Activated CD4-positive, alpha-beta memory T cell treated with anti-CD3 and anti-CD28 coated beads for 36 hours (primary cell): ENCODE measurements at regions not wholly inside any gene's neighbourhood (a gene's known extent, or its start where the extent isn't known, plus 50 kb on each side); places are given as distances from the start of the nearest gene placed in this dataset.

Experiments
- CTCF ChIA-PET: fragments of 350-600 bp; sonication (Branson Sonifier 250); formaldehyde crosslinking; loops from one replicate; lab custom pipeline; 2021; ENCODE audit warnings: antibody characterized with exemption, inconsistent platforms; lab: Charles Lee
- POLR2A ChIA-PET: fragments of 350-600 bp; sonication (Branson Sonifier 250); formaldehyde crosslinking; loops from one replicate; lab custom pipeline; 2021; ENCODE audit warnings: antibody characterized with exemption; lab: Charles Lee
- DNase-seq: peaks from one replicate; pipeline ENCODE4 v3.0.0-alpha.2; 2020
- H3K27ac Mint-ChIP-seq: one replicate; pipeline ENCODE4 v1.8.0; 2021; ENCODE audit warnings: mixed read lengths
- H3K27me3 Mint-ChIP-seq: one replicate; pipeline ENCODE4 v1.8.0; 2021; ENCODE audit warnings: mixed read lengths
- H3K36me3 Mint-ChIP-seq: one replicate; pipeline ENCODE4 v1.8.0; 2021; ENCODE audit warnings: mixed read lengths
- H3K4me1 Mint-ChIP-seq: one replicate; pipeline ENCODE4 v1.8.0; 2021; ENCODE audit warnings: low read depth, mixed read lengths
- H3K4me3 Mint-ChIP-seq: one replicate; pipeline ENCODE4 v1.8.0; 2021; ENCODE audit warnings: mild to moderate bottlenecking, mixed read lengths
- H3K9me3 Mint-ChIP-seq: one replicate; pipeline ENCODE4 v1.8.0; 2021; ENCODE audit warnings: mixed read lengths
- intact Hi-C: fragments of 100-400 bp; cut with micrococcal nuclease; formaldehyde crosslinking; loops from one replicate; pipeline ENCODE4 v1.15.1; 2023

- no peak overlapping the region for H3K4me3 Mint-ChIP-seq
- no peaks in the 10 kb centered on the region for H3K27me3 Mint-ChIP-seq
- no peaks in the 10 kb centered on the region for H3K4me1 Mint-ChIP-seq
- DNase-seq = no peak
- H3K36me3 Mint-ChIP-seq = no peaks in the 10 kb centered on the region
- H3K9me3 Mint-ChIP-seq = no peaks in the 10 kb centered on the region
- H3K27ac Mint-ChIP-seq = no peak overlapping the region
- POLR2A ChIA-PET = no interaction called here
- CTCF ChIA-PET = no interaction called here
- intact Hi-C loops = no loop called here
Observed at GRCh38 chr10:8705415-8705814, 650.9 kb downstream of the GATA3 start.

DNA sequence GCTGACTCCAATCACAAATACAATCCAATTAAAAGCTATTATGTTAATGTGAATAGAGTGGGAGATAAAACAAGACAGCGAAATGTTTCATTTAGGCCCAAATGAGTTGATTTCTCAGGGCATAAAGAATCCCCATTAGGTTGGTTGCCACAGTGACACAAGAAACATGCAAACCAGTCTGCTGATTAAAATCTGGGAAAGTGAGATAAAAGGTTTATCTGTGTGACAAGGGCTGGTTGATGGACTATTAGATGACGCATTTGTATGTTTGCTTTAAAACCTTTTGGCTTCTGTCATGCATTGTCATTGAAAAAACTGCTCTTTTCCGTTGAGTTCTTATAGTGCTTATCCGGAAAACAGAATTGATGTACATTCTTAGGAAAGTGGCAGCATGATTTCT, 658.2 kb downstream of the GATA3 start:
- H3K36me3 Mint-ChIP-seq = no peaks in the 10 kb centered on the region
- no peak overlapping the region for H3K4me3 Mint-ChIP-seq
- H3K9me3 Mint-ChIP-seq = no peaks in the 10 kb centered on the region
- DNase-seq = no peak
- no peaks in the 10 kb centered on the region for H3K27me3 Mint-ChIP-seq
- no peaks in the 10 kb centered on the region for H3K4me1 Mint-ChIP-seq
- ChIA-PET POLR2A (no interaction called here), CTCF (no interaction called here)
- intact Hi-C loops = no loop called here
- H3K27ac Mint-ChIP-seq = no peak overlapping the region

DNA sequence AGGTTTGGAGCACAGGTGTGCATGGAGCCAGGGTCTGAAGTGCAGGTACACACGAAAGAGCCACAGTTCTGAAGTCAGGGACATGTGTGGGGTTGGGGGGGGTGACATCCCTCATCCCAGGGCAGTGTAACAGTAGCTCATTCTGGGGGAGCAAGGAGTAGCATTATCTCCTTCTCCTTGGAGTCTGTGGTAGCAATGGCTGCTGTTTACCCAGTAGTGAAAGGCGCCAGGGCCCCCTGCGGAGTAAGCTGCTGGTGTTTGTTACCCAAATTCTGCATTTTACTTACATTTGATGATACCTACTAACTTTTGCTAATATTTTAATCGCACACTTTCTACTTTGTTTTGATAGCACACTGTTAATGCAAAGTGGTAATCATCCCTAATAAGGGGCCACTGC, 665.5 kb downstream of the GATA3 start:
- Mint-ChIP-seq H3K4me3 (no peak overlapping the region), H3K36me3 (peaks cover 8% of the 10 kb centered on the region), H3K27me3 (peaks cover 3% of the 10 kb centered on the region), H3K9me3 (peaks cover 36% of the 10 kb centered on the region), H3K4me1 (no peaks in the 10 kb centered on the region), H3K27ac (no peak overlapping the region)
- intact Hi-C loops = no loop called here
- POLR2A ChIA-PET = no interaction called here
- CTCF ChIA-PET = interaction anchor here (1.3 kb wide), 1 partner anchor 13 kb away, joined by 3 read pairs; no protein-coding TSS in a partner anchor
- no peak for DNase-seq

- ChIA-PET POLR2A (no interaction called here), CTCF (interaction anchor here (0.6 kb wide), 1 partner anchor 383 kb away, joined by 3 read pairs; no protein-coding TSS in a partner anchor)
- H3K4me1 Mint-ChIP-seq = peaks cover 5% of the 10 kb centered on the region
- peaks cover 4% of the 10 kb centered on the region for H3K27me3 Mint-ChIP-seq
- H3K36me3 Mint-ChIP-seq = peaks cover 8% of the 10 kb centered on the region
- no peak overlapping the region for H3K27ac Mint-ChIP-seq
- intact Hi-C loops = no loop called here
- no peak overlapping the region for H3K4me3 Mint-ChIP-seq
- DNase-seq = no peak
- peaks cover 36% of the 10 kb centered on the region for H3K9me3 Mint-ChIP-seq
Observed at GRCh38 chr10:8721650-8722049, 667.2 kb downstream of the GATA3 start.

DNA sequence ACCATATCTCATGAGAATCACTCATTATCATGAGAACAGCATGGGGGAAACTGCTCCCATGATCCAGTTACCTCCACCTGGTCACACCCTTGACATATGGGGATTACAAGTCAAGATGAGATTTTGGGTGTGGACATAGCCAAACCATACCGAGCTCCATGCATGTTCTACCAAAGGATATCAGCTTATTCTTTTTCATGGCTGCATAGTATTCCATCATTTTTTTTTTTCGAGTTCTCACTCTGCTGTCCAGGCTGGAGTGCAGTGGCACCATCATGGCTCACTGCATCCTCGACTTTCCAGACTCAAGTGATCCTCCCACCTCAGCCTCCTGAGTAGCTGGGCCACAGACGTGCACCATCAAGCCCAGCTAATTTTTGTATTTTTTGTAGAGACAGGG, 668.3 kb downstream of the GATA3 start:
- Mint-ChIP-seq H3K27me3 (peaks cover 7% of the 10 kb centered on the region), H3K4me1 (peaks cover 5% of the 10 kb centered on the region), H3K36me3 (peaks cover 8% of the 10 kb centered on the region), H3K27ac (no peak overlapping the region), H3K4me3 (no peak overlapping the region), H3K9me3 (peaks cover 36% of the 10 kb centered on the region)
- intact Hi-C loops = no loop called here
- POLR2A ChIA-PET = interaction anchor here (0.6 kb wide), 1 partner anchor 670 kb away, joined by 4 read pairs; no protein-coding TSS in a partner anchor
- no peak for DNase-seq
- CTCF ChIA-PET = interaction anchor here (0.6 kb wide), 2 partner anchors 52 to 114 kb away, joined by 3 read pairs; no protein-coding TSS in a partner anchor

- peaks cover 10% of the 10 kb centered on the region for H3K27me3 Mint-ChIP-seq
- H3K27ac Mint-ChIP-seq = no peak overlapping the region
- intact Hi-C loops = no loop called here
- peaks cover 1% of the 10 kb centered on the region for H3K36me3 Mint-ChIP-seq
- ChIA-PET CTCF (no interaction called here), POLR2A (no interaction called here)
- peaks cover 15% of the 10 kb centered on the region for H3K9me3 Mint-ChIP-seq
- peaks cover 5% of the 10 kb centered on the region for H3K4me1 Mint-ChIP-seq
- no peak overlapping the region for H3K4me3 Mint-ChIP-seq
- no peak for DNase-seq
Observed at GRCh38 chr10:8725343-8725742, 670.9 kb downstream of the GATA3 start.

DNA sequence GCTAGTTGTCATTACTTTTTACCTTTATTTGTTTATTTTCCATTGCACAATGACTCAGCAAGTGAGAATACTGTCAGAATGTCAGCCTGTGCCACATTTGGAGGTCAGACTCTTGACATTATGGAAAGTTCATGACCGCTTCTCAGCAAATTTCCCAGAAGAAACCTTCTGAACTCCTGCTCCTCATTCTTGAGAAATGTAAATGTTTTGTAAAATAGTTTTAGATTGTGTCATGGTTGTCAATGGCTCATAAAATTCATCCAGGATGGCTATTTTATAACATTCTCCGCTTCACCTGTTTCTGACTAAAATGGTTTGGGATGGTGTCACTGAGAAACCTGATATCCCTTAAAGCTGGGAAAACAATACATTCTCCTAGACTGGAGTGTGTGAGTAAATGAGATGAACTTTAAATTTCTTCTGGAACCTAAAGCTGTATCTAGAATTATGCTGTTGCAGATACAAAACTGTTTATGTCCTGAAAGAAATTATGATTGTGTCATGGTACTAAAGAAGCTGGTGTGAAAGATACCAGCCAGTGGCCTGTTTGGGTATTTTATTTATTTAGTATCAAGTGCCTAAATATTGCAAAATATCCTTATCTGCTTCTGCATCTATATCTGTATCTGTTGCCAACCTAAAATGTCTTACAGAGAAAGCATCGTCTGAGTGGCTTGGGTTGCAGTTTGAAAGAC, 671.7 kb downstream of the GATA3 start:
- Mint-ChIP-seq H3K4me1 (peaks cover 5% of the 10 kb centered on the region), H3K36me3 (peaks cover 1% of the 10 kb centered on the region), H3K27ac (no peak overlapping the region), H3K27me3 (peaks cover 10% of the 10 kb centered on the region), H3K4me3 (no peak overlapping the region), H3K9me3 (peaks cover 15% of the 10 kb centered on the region)
- DNase-seq = no peak
- ChIA-PET CTCF (no interaction called here), POLR2A (no interaction called here)
- intact Hi-C loops = no loop called here

DNA sequence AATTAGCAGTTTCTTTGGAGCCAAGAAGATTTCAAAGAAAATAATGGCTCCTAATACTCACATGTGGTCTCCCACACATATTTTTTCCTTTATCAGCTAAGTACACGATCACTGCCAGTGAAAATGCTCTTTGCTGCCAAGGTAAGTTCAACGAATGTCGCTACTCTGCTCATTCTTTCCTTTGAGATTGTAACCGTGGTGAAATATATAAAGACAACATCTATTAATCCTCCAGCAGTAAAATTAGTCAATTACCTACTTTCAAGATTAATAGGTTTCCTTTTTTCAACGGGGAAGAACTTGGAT, 672.2 kb downstream of the GATA3 start:
- ChIA-PET CTCF (no interaction called here), POLR2A (no interaction called here)
- peaks cover 10% of the 10 kb centered on the region for H3K27me3 Mint-ChIP-seq
- peaks cover 15% of the 10 kb centered on the region for H3K9me3 Mint-ChIP-seq
- H3K36me3 Mint-ChIP-seq = peaks cover 1% of the 10 kb centered on the region
- intact Hi-C loops = no loop called here
- peaks cover 5% of the 10 kb centered on the region for H3K4me1 Mint-ChIP-seq
- H3K27ac Mint-ChIP-seq = no peak overlapping the region
- H3K4me3 Mint-ChIP-seq = no peak overlapping the region
- DNase-seq = no peak

DNA sequence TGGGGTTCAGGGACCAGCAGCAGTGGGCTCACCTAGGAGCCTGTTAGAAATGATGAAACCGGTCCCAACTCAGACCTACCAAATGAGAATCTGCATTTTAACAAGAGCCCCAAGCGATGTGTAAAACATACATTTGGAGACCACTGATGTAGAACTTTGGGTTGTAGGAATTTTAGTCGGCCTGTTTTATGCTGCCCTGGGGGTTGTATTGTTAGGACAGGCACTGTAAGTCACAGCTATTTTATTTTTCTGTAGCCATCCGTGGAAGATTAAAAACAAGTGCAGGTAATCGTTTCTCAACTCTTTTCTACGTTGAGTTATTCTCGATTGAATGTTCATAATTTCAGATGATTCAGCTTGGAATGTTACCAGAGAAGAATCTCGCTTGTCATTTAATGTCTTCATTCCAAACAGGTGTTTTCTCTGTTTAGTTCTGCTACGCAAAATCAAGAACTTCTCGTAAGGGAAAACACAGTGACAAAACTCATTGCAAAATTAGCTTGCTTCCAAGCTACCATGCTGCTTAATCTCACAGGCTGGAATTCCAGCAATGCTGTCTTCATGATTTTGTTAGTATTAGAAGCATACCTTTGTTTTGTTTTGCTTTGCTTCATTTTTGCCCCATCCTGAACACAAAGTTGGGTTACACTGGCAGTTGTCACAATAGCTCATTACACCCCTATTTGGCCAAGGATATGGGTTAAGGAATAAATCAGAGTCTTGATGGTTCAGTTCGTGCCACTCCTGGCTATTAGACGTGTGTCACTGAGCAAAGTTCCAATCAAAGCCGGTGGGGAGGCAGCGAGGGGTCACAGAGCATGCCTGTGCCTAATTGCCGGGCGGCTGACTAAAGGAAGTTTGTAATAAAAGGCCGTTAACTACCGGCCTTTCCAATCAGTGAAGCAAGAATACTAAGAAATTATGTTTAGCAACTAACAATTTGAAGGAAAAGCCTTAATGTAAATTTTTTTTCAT, 676.9 kb downstream of the GATA3 start:
- ChIA-PET CTCF (no interaction called here), POLR2A (no interaction called here)
- Mint-ChIP-seq H3K4me3 (no peak overlapping the region), H3K27me3 (peaks cover 9% of the 10 kb centered on the region), H3K27ac (no peak overlapping the region), H3K9me3 (no peaks in the 10 kb centered on the region), H3K4me1 (no peaks in the 10 kb centered on the region), H3K36me3 (no peaks in the 10 kb centered on the region)
- no peak for DNase-seq
- intact Hi-C loops = no loop called here

GRCh38 chr10:8738987-8739386, 684.5 kb downstream of the GATA3 start:
- H3K9me3 Mint-ChIP-seq = no peaks in the 10 kb centered on the region
- H3K4me1 Mint-ChIP-seq = no peaks in the 10 kb centered on the region
- H3K36me3 Mint-ChIP-seq = no peaks in the 10 kb centered on the region
- no peak overlapping the region for H3K4me3 Mint-ChIP-seq
- no peak for DNase-seq
- H3K27me3 Mint-ChIP-seq = peaks cover 1% of the 10 kb centered on the region
- H3K27ac Mint-ChIP-seq = no peak overlapping the region
- POLR2A ChIA-PET = no interaction called here
- CTCF ChIA-PET = no interaction called here
- intact Hi-C loops = no loop called here

DNA sequence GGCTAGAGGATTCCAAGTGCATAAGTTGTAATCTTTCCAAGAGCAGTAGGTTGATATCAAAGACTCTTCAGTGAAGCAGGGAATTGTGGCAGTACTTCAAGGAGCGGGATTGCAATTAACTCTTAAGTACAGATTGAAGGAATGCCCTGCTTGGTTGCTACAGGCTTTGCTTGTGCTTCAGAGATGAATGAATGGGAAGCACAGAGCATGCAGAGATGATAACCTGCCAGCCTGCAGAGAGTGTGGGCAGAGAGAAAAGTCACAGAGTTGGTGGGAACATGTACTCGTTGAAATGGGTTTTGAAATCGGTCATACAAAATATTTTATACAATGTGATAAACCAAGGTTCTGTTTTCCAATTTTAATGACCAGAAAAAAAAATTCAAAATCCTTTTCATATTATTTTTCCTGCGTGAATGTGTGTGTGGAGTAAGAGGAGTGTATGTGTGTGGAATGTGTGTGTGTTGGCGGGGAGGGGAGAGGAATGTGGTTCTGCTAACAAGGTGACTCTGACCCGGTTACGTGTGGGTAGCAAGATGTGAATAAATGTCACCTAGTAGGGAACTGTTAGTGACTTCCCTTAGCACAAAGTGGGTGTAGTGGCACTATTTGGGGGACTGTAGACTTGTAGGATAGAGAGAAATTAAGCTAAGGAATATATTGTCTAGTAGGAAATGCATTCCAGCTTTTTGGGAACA, 697.8 kb downstream of the GATA3 start:
- Mint-ChIP-seq H3K27ac (no peak overlapping the region), H3K9me3 (peaks cover 6% of the 10 kb centered on the region), H3K4me3 (no peak overlapping the region), H3K36me3 (peaks cover 7% of the 10 kb centered on the region), H3K27me3 (peaks cover 12% of the 10 kb centered on the region), H3K4me1 (peaks cover 5% of the 10 kb centered on the region)
- intact Hi-C loops = no loop called here
- ChIA-PET CTCF (no interaction called here), POLR2A (no interaction called here)
- no peak for DNase-seq

DNA sequence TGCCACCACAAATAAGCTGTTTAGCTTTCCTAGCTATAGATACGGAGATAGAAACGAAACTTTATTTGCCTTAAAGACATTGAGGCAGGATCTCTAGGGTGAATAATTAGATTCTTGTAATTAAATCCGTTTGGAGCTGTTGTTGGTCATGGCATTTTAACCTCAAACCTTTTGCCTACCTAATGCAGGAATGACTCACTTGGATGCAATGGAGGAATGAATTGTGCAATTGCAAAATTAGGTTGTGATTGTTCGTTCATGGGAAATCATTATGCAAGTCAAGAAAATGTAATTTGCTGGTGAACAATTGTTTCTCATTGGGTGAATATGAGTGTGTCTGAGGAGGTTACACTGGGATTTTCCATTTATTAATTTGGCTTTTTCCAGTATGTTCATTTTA, 703.5 kb downstream of the GATA3 start:
- H3K4me1 Mint-ChIP-seq = peaks cover 13% of the 10 kb centered on the region
- H3K9me3 Mint-ChIP-seq = peaks cover 6% of the 10 kb centered on the region
- CTCF ChIA-PET = no interaction called here
- peaks cover 7% of the 10 kb centered on the region for H3K27me3 Mint-ChIP-seq
- peaks cover 7% of the 10 kb centered on the region for H3K36me3 Mint-ChIP-seq
- H3K27ac Mint-ChIP-seq = no peak overlapping the region
- POLR2A ChIA-PET = no interaction called here
- no peak for DNase-seq
- no peak overlapping the region for H3K4me3 Mint-ChIP-seq
- intact Hi-C loops = no loop called here
